ENCODE measurements at regions not wholly inside any gene's neighbourhood (a gene's known extent, or its start where the extent isn't known, plus 50 kb on each side); places are given as distances from the start of the nearest gene placed in this dataset.

DNA sequence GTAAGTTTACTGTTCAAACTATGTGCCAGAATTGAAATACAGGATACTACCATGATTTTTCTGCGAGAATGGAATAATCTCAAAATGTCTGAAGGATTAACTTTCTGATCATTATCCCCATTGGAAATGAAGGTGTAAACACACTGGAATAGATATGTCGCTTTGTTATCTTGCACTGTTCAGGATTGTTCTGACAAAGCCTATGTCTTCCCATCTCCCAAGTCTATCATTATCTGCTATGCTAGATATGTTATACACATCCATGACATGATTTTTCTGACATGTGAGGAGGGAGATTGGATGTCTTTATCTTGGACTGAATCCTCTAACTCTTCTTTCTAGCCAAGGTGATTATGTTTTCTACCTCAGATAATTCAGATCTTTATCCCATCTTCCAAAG is 1239.3 kb upstream of the ADGRL4 start:
- TF ChIP-seq, protein P1, sequence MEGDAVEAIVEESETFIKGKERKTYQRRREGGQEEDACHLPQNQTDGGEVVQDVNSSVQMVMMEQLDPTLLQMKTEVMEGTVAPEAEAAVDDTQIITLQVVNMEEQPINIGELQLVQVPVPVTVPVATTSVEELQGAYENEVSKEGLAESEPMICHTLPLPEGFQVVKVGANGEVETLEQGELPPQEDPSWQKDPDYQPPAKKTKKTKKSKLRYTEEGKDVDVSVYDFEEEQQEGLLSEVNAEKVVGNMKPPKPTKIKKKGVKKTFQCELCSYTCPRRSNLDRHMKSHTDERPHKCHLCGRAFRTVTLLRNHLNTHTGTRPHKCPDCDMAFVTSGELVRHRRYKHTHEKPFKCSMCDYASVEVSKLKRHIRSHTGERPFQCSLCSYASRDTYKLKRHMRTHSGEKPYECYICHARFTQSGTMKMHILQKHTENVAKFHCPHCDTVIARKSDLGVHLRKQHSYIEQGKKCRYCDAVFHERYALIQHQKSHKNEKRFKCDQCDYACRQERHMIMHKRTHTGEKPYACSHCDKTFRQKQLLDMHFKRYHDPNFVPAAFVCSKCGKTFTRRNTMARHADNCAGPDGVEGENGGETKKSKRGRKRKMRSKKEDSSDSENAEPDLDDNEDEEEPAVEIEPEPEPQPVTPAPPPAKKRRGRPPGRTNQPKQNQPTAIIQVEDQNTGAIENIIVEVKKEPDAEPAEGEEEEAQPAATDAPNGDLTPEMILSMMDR (IDR thresholded peaks at IDR 0.05) = no peak
- TF ChIP-seq POLR2A (IDR thresholded peaks at IDR 0.05; ENCODE audit: low read depth) (no peak), EP300 (IDR thresholded peaks at IDR 0.05) (no peak), POLR2AphosphoS5 (IDR thresholded peaks at IDR 0.05) (no peak)
